ENCODE measurements at regions not wholly inside any gene's neighbourhood (a gene's known extent, or its start where the extent isn't known, plus 50 kb on each side); places are given as distances from the start of the nearest gene placed in this dataset.

GRCh38 chr7:12783421-12784095, 96.1 kb downstream of the ARL4A start:
- TF ChIP-seq EZH2 (IDR thresholded peaks at IDR 0.05; ENCODE audit: low read depth, unreplicated experiment) = no peak
- no peak for TF ChIP-seq CTCF (conservative IDR thresholded peaks at IDR 0.05; ENCODE audit: low read depth in 2 of 2)
- no peak for TF ChIP-seq EZH2phosphoT487 (IDR thresholded peaks at IDR 0.05; ENCODE audit: unreplicated experiment)
- no peak for TF ChIP-seq STAT1 (IDR thresholded peaks at IDR 0.05; ENCODE audit: unreplicated experiment)
- TF ChIP-seq POLR2AphosphoS5 (IDR thresholded peaks at IDR 0.05; ENCODE audit: low read depth) = no peak
- no peak for TF ChIP-seq JUNB (IDR thresholded peaks at IDR 0.05; ENCODE audit: unreplicated experiment)
- TF ChIP-seq REST (IDR thresholded peaks at IDR 0.05; ENCODE audit: unreplicated experiment) = no peak
- no peak for TF ChIP-seq CREB1 (CRISPR knock-in tag; IDR thresholded peaks at IDR 0.05; ENCODE audit: low read depth)
- no peak for TF ChIP-seq NANOG (IDR thresholded peaks at IDR 0.05; ENCODE audit: borderline replicate concordance)
- no peak for TF ChIP-seq ZNF114 (CRISPR knock-in tag; IDR thresholded peaks at IDR 0.05)

Data from GM23338 (cell line).